Osteoblast (primary cell): ENCODE measurements at regions not wholly inside any gene's neighbourhood (a gene's known extent, or its start where the extent isn't known, plus 50 kb on each side); places are given as distances from the start of the nearest gene placed in this dataset.

ENCODE experiments used
- DNase-seq: peaks from one replicate; pipeline ENCODE4 v3.0.0; 2011; ENCODE audit warnings: low spot score, mixed read lengths; ENCODE audit not compliant: insufficient read length; ENCODE audit errors: missing footprints
- H2AFZ ChIP-seq: 2 replicates; pipeline ENCODE4 v1.6.0; 2011; ENCODE audit warnings: mild to moderate bottlenecking, low read length
- H3K27ac ChIP-seq: 2 replicates; pipeline ENCODE4 v1.5.1; 2011; ENCODE audit warnings: mild to moderate bottlenecking, low read depth, low read length, moderate library complexity
- H3K27me3 ChIP-seq: 2 replicates; pipeline ENCODE4 v1.6.0; 2012; ENCODE audit warnings: mild to moderate bottlenecking, control low read depth, inconsistent platforms, low read length, moderate library complexity; ENCODE audit not compliant: insufficient read depth
- H3K36me3 ChIP-seq: 2 replicates; pipeline ENCODE4 v1.5.1; 2011; ENCODE audit warnings: mild to moderate bottlenecking, low read length, control low read depth, moderate library complexity; ENCODE audit not compliant: insufficient read depth
- H3K4me1 ChIP-seq: 2 replicates; pipeline ENCODE4 v1.5.1; 2011; ENCODE audit warnings: mild to moderate bottlenecking, low read length, control low read depth, moderate library complexity; ENCODE audit not compliant: insufficient read depth
- H3K4me2 ChIP-seq: 2 replicates; pipeline ENCODE4 v1.6.0; 2011; ENCODE audit warnings: mild to moderate bottlenecking, low read length; ENCODE audit not compliant: insufficient read depth
- H3K4me3 ChIP-seq: fragments of 200-600 bp; sonication (generic); 3 replicates; pipeline ENCODE4 v1.5.1; 2012; ENCODE audit warnings: mild to moderate bottlenecking, low read length, inconsistent platforms; ENCODE audit not compliant: insufficient read depth
- H3K79me2 ChIP-seq: 2 replicates; pipeline ENCODE4 v1.6.0; 2012; ENCODE audit warnings: mild to moderate bottlenecking, low read length, control low read depth, inconsistent platforms; ENCODE audit not compliant: insufficient read depth
- H3K9me3 ChIP-seq: 2 replicates; pipeline ENCODE4 v1.5.1; 2011; ENCODE audit warnings: low read depth, low read length, control low read depth
- H4K20me1 ChIP-seq: 2 replicates; pipeline ENCODE4 v1.6.0; 2012; ENCODE audit warnings: mild to moderate bottlenecking, low read length, control low read depth; ENCODE audit not compliant: insufficient read depth
- TF ChIP-seq, protein P1 (sequence below): IDR thresholded peaks from 2 replicates; pipeline ENCODE4 v1.5.1; 2011; ENCODE audit warnings: mild to moderate bottlenecking, low read depth, low read length, moderate library complexity; ENCODE audit errors: extremely low read depth

DNA sequence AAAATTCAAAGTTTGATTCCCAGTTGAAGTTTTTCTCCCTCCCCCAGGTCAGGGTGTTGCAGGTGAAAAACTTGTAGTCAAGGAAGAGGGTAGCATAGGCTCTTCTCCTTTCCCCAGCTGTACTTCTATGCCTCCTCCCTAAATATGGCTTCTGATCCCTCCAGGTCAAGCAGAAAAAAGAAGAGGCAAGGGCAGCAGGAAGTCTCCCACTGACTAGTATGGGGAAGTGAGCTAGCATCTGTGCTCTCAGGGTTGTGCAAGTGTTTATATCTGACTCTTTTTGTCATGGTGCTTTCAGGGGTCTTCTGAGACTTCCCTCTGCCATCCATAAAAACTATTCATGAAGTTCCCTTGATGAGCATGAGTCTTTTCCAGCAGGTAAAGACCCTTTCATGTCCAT, 76.0 kb downstream of the ATPSCKMT start:
- Histone ChIP-seq H3K79me2 (no peaks in the 10 kb centered on the region), H3K27ac (no peak overlapping the region), H2AFZ (no peak overlapping the region), H3K4me1 (no peaks in the 10 kb centered on the region), H3K4me3 (no peak overlapping the region), H3K27me3 (no peaks in the 10 kb centered on the region), H4K20me1 (no peaks in the 10 kb centered on the region), H3K4me2 (no peak overlapping the region), H3K9me3 (no peaks in the 10 kb centered on the region), H3K36me3 (no peaks in the 10 kb centered on the region)
- DNase-seq: no peak
- TF ChIP-seq, protein P1, sequence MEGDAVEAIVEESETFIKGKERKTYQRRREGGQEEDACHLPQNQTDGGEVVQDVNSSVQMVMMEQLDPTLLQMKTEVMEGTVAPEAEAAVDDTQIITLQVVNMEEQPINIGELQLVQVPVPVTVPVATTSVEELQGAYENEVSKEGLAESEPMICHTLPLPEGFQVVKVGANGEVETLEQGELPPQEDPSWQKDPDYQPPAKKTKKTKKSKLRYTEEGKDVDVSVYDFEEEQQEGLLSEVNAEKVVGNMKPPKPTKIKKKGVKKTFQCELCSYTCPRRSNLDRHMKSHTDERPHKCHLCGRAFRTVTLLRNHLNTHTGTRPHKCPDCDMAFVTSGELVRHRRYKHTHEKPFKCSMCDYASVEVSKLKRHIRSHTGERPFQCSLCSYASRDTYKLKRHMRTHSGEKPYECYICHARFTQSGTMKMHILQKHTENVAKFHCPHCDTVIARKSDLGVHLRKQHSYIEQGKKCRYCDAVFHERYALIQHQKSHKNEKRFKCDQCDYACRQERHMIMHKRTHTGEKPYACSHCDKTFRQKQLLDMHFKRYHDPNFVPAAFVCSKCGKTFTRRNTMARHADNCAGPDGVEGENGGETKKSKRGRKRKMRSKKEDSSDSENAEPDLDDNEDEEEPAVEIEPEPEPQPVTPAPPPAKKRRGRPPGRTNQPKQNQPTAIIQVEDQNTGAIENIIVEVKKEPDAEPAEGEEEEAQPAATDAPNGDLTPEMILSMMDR: no peak

DNA sequence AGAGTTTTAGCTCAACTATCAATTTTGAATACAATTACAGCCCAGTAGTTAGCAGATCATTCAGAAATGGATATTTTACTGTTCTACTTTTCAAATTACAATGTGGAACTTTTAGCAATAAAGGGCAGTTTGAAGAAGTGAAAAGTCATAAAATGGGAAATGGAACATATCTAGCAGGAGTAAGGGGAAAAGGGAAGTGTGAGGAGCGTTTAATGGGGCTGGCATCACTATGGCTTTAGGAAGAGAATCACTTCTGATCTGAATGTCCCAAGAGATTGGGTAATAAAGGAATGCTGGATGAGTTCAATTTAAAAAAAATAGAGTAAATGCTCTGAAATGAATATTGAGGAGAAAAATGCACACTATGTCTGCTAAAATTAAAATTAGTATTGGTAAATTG, 77.4 kb downstream of the ATPSCKMT start:
- H3K4me1 ChIP-seq: no peaks in the 10 kb centered on the region
- no peaks in the 10 kb centered on the region for H3K79me2 ChIP-seq
- TF ChIP-seq, protein P1: no peak

DNA sequence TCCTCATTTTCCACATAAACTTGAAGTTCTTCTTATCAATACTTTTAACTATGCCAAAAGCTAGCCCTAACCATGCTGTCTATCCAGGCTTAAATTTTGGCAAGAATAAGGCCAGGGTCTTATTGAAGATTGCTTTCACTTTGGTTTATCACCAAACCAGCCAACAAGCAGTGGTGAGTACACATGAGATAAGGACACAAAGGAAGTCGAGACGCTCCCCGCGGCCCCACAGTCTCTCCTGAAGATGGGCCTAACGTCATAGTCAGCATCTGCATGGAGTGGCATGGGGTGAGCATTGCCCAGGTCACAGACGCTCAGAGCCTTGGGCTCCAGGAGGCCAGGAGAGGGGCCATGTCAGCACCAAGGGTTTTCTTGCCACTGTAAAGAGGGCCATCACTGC, 80.3 kb downstream of the ATPSCKMT start:
- Histone ChIP-seq H3K27ac (no peak overlapping the region), H4K20me1 (no peaks in the 10 kb centered on the region), H3K27me3 (no peaks in the 10 kb centered on the region), H3K4me1 (no peaks in the 10 kb centered on the region), H3K36me3 (no peaks in the 10 kb centered on the region), H3K79me2 (no peaks in the 10 kb centered on the region), H2AFZ (no peak overlapping the region), H3K9me3 (peaks cover 2% of the 10 kb centered on the region), H3K4me3 (no peak overlapping the region), H3K4me2 (no peak overlapping the region)
- TF ChIP-seq, protein P1: no peak
- DNase-seq: no peak

More for the DNA sequence above, 77.4 kb downstream of the ATPSCKMT start:
- Histone ChIP-seq H3K27ac (no peak overlapping the region), H3K36me3 (no peaks in the 10 kb centered on the region), H4K20me1 (no peaks in the 10 kb centered on the region), H3K27me3 (no peaks in the 10 kb centered on the region), H2AFZ (no peak overlapping the region), H3K4me2 (no peak overlapping the region), H3K9me3 (no peaks in the 10 kb centered on the region), H3K4me3 (no peak overlapping the region)
- no peak for DNase-seq

DNA sequence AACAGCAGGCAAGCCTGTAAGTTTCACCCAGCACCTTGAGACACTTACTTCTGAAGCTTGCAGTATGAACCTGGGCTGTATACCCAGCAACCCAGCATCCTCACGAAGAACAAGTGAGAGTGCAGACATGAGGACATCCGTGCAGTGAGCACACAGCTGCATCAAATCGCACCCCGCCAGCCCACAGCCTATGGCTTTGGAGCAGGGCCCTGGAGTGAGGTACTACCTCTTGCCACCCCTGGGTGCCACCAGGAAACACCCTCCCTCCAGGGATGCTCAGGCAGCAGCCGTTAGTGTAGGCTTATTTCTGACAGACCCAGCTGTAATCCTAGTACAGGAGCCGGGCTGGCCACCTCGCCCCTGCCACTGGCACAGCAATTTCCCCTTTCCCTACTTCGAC, 81.4 kb downstream of the ATPSCKMT start:
- no peaks in the 10 kb centered on the region for H3K79me2 ChIP-seq
- H3K27ac ChIP-seq: no peak overlapping the region
- H3K27me3 ChIP-seq: no peaks in the 10 kb centered on the region
- peaks cover 2% of the 10 kb centered on the region for H3K9me3 ChIP-seq
- H3K4me3 ChIP-seq: no peak overlapping the region
- no peaks in the 10 kb centered on the region for H3K36me3 ChIP-seq
- no peaks in the 10 kb centered on the region for H3K4me1 ChIP-seq
- TF ChIP-seq, protein P1: no peak
- no peaks in the 10 kb centered on the region for H4K20me1 ChIP-seq
- DNase-seq: no peak
- H3K4me2 ChIP-seq: no peak overlapping the region
- no peak overlapping the region for H2AFZ ChIP-seq
